GM12864 (cell line): ENCODE measurements at regions not wholly inside any gene's neighbourhood (a gene's known extent, or its start where the extent isn't known, plus 50 kb on each side); places are given as distances from the start of the nearest gene placed in this dataset.

Source experiments
- DNase-seq: peaks from one replicate; pipeline ENCODE4 v3.0.0-alpha.2; 2011; ENCODE audit warnings: low read depth
- H3K4me3 ChIP-seq: 2 replicates; pipeline ENCODE4 v1.5.1; 2011; ENCODE audit warnings: mild to moderate bottlenecking, low read depth, low read length, control low read depth
- CTCF ChIP-seq: IDR thresholded peaks from 2 replicates; pipeline ENCODE4 v1.5.1; 2011; ENCODE audit warnings: low read depth, mild to moderate bottlenecking, moderate library complexity, low read length, control low read depth, inconsistent platforms; ENCODE audit errors: missing control alignments

DNA sequence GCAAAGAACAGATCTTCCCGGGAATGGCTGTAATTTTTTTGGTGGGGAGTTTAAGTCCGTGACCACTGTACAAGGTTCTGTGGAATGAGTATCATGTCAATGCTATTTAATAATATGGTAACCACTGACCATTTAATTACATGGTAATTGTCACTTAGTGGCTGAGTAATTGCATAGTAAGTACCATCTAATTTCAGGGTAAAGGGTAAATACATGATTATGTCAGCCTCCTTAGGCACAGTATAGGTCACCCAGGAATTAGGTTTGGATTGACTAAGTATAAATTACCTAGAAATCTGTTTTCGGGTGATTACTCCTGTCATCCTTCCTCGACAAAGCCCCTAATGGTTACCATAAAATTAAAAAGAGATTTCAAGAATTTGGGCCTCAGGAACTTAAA, 120.1 kb upstream of the AGBL1 start:
- no peak for TF ChIP-seq CTCF
- no peak overlapping the region for H3K4me3 ChIP-seq
- no peak for DNase-seq

GRCh38 chr15:85960381-85960780, 119.3 kb upstream of the AGBL1 start:
- H3K4me3 ChIP-seq = no peak overlapping the region
- DNase-seq = no peak
- TF ChIP-seq CTCF = no peak

GRCh38 chr15:85961821-85962220, 117.8 kb upstream of the AGBL1 start:
- no peak for DNase-seq
- no peak for TF ChIP-seq CTCF
- no peak overlapping the region for H3K4me3 ChIP-seq

DNA sequence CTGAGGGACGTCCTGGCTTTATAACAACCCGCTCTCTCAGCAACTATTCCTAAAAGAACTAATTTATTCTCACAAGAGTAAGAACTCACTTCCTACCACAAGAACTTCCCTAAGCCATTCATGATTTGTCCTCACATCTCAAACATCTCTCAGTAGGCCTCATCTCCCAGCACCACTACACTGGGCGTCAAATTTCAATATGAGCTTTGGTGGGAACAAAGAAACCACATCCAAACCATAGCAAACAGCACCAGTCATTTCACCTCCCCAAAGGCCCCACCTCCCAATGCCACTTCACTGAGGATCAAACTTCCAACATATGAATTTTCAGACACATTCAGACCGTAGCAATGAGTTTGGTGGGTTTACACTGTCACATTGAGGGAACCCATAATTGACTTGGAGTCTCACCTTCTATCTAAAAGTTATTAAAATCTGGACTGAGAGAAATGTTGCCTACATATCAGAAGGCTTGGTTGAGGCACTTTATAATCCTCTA, 116.4 kb upstream of the AGBL1 start:
- no peak for TF ChIP-seq CTCF

DNA sequence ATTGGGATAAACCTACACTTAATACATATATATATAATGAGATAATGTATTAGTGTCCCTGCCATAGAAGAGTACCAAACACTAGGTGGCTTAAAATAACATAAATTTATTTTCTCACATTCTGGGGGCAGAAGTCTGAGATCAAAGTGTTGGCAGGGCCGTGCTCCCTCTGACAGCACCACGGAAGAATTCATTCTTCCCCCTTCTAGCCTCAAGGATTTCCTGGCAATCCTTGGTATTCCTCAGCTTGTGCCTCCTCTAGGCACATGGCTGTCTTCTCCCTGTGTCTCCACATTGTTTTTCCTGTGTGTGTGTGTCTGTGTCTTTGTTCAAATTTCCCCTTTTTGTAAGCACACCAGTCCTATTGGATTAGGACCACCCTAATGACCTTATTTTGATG, 115.2 kb upstream of the AGBL1 start:
- H3K4me3 ChIP-seq = no peak overlapping the region
- TF ChIP-seq CTCF = no peak
- no peak for DNase-seq

More for the DNA sequence above, 116.4 kb upstream of the AGBL1 start:
- H3K4me3 ChIP-seq = no peak overlapping the region
- DNase-seq = no peak

DNA sequence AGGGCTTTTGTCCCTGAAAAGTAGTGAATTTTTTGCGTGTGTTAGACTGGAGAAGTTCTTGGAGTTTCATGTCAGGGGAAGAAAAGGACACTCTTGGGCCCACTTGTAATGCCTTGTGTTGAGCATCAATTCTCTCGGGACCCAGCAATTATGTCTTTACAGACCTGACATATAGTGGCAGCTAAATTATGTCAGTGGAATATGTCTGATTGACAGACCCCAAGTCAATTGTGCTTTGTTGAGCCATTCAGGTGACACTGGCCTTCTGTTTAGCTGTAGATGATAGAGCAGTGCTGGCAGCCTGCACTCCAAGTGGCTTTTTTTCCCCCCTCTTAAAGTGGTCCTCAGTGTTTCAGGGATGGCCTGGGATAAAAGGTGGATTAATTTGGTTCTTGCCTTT, 112.1 kb upstream of the AGBL1 start:
- no peak for DNase-seq
- TF ChIP-seq CTCF = no peak
- H3K4me3 ChIP-seq = no peak overlapping the region

- H3K4me3 ChIP-seq = no peak overlapping the region
- no peak for DNase-seq
- no peak for TF ChIP-seq CTCF
Measured at GRCh38 chr15:85972805-85973540, 106.7 kb upstream of the AGBL1 start.
